GM18505 (cell line): ENCODE measurements at regions not wholly inside any gene's neighbourhood (a gene's known extent, or its start where the extent isn't known, plus 50 kb on each side); places are given as distances from the start of the nearest gene placed in this dataset.

ENCODE experiments used
- ATAC-seq: cut with Tn5 transposase; IDR thresholded peaks from one replicate; pipeline ENCODE4 v1.9.1; 2021; ENCODE audit not compliant: unreplicated experiment
- POLR2A ChIP-seq: IDR thresholded peaks from 4 replicates; pipeline ENCODE4 v1.6.1; 2011; ENCODE audit warnings: borderline replicate concordance; ENCODE audit not compliant: insufficient read depth, insufficient read length; ENCODE audit errors: extremely low read depth

- TF ChIP-seq POLR2A: no peak
- ATAC-seq: no peak
Observed at GRCh38 chr13:111534751-111535522, 214.5 kb downstream of the TEX29 start.

- no peak for TF ChIP-seq POLR2A
- no peak for ATAC-seq
Observed at GRCh38 chr13:111535523-111535811, 215.0 kb downstream of the TEX29 start.

- no peak for ATAC-seq
Observed at GRCh38 chr13:111536075-111536642, 215.7 kb downstream of the TEX29 start.

GRCh38 chr13:111537115-111537728, 216.8 kb downstream of the TEX29 start:
- no peak for ATAC-seq

More at GRCh38 chr13:111536075-111536642, 215.7 kb downstream of the TEX29 start:
- no peak for TF ChIP-seq POLR2A

GRCh38 chr13:111537843-111538499, 217.5 kb downstream of the TEX29 start:
- ATAC-seq: no peak
- TF ChIP-seq POLR2A: no peak

More at GRCh38 chr13:111537115-111537728, 216.8 kb downstream of the TEX29 start:
- no peak for TF ChIP-seq POLR2A

- no peak for ATAC-seq
- no peak for TF ChIP-seq POLR2A
Observed at GRCh38 chr13:111539252-111539651, 218.8 kb downstream of the TEX29 start.

GRCh38 chr13:111539791-111540446, 219.5 kb downstream of the TEX29 start:
- TF ChIP-seq POLR2A: no peak
- ATAC-seq: no peak

GRCh38 chr13:111540486-111540885, 220.0 kb downstream of the TEX29 start:
- no peak for ATAC-seq
- no peak for TF ChIP-seq POLR2A

GRCh38 chr13:111541345-111541744, 220.9 kb downstream of the TEX29 start:
- no peak for ATAC-seq
- no peak for TF ChIP-seq POLR2A

- TF ChIP-seq POLR2A: no peak
- no peak for ATAC-seq
Observed at GRCh38 chr13:111541752-111542529, 221.5 kb downstream of the TEX29 start.

GRCh38 chr13:111542530-111543341, 222.3 kb downstream of the TEX29 start:
- TF ChIP-seq POLR2A: no peak
- ATAC-seq: no peak
